ENCODE measurements at regions not wholly inside any gene's neighbourhood (a gene's known extent, or its start where the extent isn't known, plus 50 kb on each side); places are given as distances from the start of the nearest gene placed in this dataset.

- no peak for DNase-seq
- Histone ChIP-seq H3K79me1 (ENCODE audit: low read depth in 1 of 2, low read length in 2 of 2) (no peaks in the 10 kb centered on the region), H3K23ac (ENCODE audit: low read depth, low read length) (no peak overlapping the region), H2BK120ac (ENCODE audit: low read depth, low read length) (no peak overlapping the region), H3K56ac (ENCODE audit: extremely low read depth, insufficient read depth, low read length) (no peak overlapping the region), H3K4ac (ENCODE audit: low read depth, low read length) (no peak overlapping the region), H3K18ac (ENCODE audit: low read depth, low read length) (no peak overlapping the region), H4K8ac (ENCODE audit: low read depth in 2 of 2, low read length in 2 of 2) (no peak overlapping the region), H2BK20ac (ENCODE audit: low read depth, low read length) (no peak overlapping the region), H3K4me1 (ENCODE audit: control insufficient read depth, insufficient read depth, low read length) (no peaks in the 10 kb centered on the region), H3K27me3 (ENCODE audit: control insufficient read depth, insufficient read depth, low read length) (no peaks in the 10 kb centered on the region), H2BK15ac (ENCODE audit: low read depth, low read length) (no peak overlapping the region), H3K27ac (ENCODE audit: insufficient read depth, low read length) (no peak overlapping the region), H3K14ac (replicated peaks; ENCODE audit: low read depth, low read length) (no peak overlapping the region), H3K4me3 (ENCODE audit: insufficient read depth, low read depth, low read length) (no peak overlapping the region), H2BK5ac (ENCODE audit: low read depth, low read length, poor library complexity, severe bottlenecking) (no peak overlapping the region), H2AK5ac (ENCODE audit: low read depth, low read length) (no peak overlapping the region), H2AFZ (replicated peaks; ENCODE audit: low read length, poor library complexity) (no peak overlapping the region), H3K4me2 (ENCODE audit: low read depth, low read length) (no peak overlapping the region), H3K9ac (ENCODE audit: low read depth, low read length) (no peak overlapping the region), H2AK9ac (replicated peaks; ENCODE audit: low read depth, low read length, poor library complexity) (no peak overlapping the region), H4K20me1 (ENCODE audit: insufficient read depth, low read length) (no peaks in the 10 kb centered on the region), H4K91ac (ENCODE audit: insufficient read depth, low read depth, low read length) (no peak overlapping the region), H3K9me3 (ENCODE audit: control insufficient read depth, insufficient read depth, low read length) (0 out of 2 replicates have a peak, but pooled peaks cover 3% of the 10 kb centered on the region), H3K36me3 (ENCODE audit: control insufficient read depth, insufficient read depth, low read length) (no peaks in the 10 kb centered on the region), H4K5ac (ENCODE audit: low read depth, low read length) (no peak overlapping the region), H3K9me1 (ENCODE audit: insufficient read depth, low read length) (no peaks in the 10 kb centered on the region)
- POLR2A ChIA-PET (ENCODE audit: unreplicated experiment): no interaction called here
- no peak for ATAC-seq (ENCODE audit: low read depth)
- in situ Hi-C loops (cut with MboI; ENCODE audit: low sequenced_read_pairs): no loop called here
- CTCF ChIA-PET: interaction anchor here (0.6 to 1.2 kb wide), 2 partner anchors 12 to 30 kb away, joined by 3 to 4 read pairs; no protein-coding TSS in a partner anchor
- dilution Hi-C loops (cut with HindIII; ENCODE audit: low sequenced_read_pairs, unreplicated experiment): no loop called here
- TF ChIP-seq NFE2L2 (IDR thresholded peaks at IDR 0.05; ENCODE audit: low read depth, low read length) (no peak), MAZ (IDR thresholded peaks at IDR 0.05; ENCODE audit: borderline replicate concordance, low read depth, low read length) (no peak), POLR2A (IDR thresholded peaks at IDR 0.05; ENCODE audit: low read depth, low read length) (no peak), CEBPB (IDR thresholded peaks at IDR 0.05; ENCODE audit: low read depth, low read length) (no peak), ELK1 (IDR thresholded peaks at IDR 0.05; ENCODE audit: borderline replicate concordance, low read depth, low read length) (no peak), RCOR1 (IDR thresholded peaks at IDR 0.05; ENCODE audit: insufficient replicate concordance, low read length) (no peak), SMC3 (IDR thresholded peaks at IDR 0.05; ENCODE audit: low read depth, low read length) (no peak), USF2 (IDR thresholded peaks at IDR 0.05; ENCODE audit: low read depth, low read length) (no peak), FOS (IDR thresholded peaks at IDR 0.05; ENCODE audit: low read depth, low read length) (no peak), RFX5 (IDR thresholded peaks at IDR 0.05; ENCODE audit: low read depth, low read length) (no peak), MXI1 (IDR thresholded peaks at IDR 0.05; ENCODE audit: borderline replicate concordance, low read depth, low read length) (no peak), CTCF (conservative IDR thresholded peaks at IDR 0.05; ENCODE audit: low read depth, low read length) (no peak), CHD1 (IDR thresholded peaks at IDR 0.05; ENCODE audit: low read depth, low read length) (no peak), BHLHE40 (IDR thresholded peaks at IDR 0.05; ENCODE audit: low read depth, low read length) (no peak), MAFK (IDR thresholded peaks at IDR 0.05; ENCODE audit: low read depth, low read length) (no peak), RAD21 (IDR thresholded peaks at IDR 0.05; ENCODE audit: low read length) (no peak)
- no TSS peak for BruUV-seq (replicated peaks)
- intact Hi-C loops (cut with micrococcal nuclease): no loop called here
Measured at GRCh38 chr15:94131875-94132274, 99.5 kb upstream of the MCTP2 start.
